ENCODE measurements at regions not wholly inside any gene's neighbourhood (a gene's known extent, or its start where the extent isn't known, plus 50 kb on each side); places are given as distances from the start of the nearest gene placed in this dataset.

- Histone ChIP-seq H3K4me1 (ENCODE audit: control insufficient read depth, insufficient read depth, low read depth, low read length) (no peaks in the 10 kb centered on the region), H2BK15ac (ENCODE audit: low read depth, poor library complexity, severe bottlenecking) (no peak overlapping the region), H4K8ac (ENCODE audit: low read length) (no peak overlapping the region), H3K18ac (ENCODE audit: low read depth in 1 of 2, low read length in 2 of 2) (no peak overlapping the region), H3K79me1 (replicated peaks; ENCODE audit: low read length, poor library complexity, severe bottlenecking) (no peaks in the 10 kb centered on the region), H3K4ac (ENCODE audit: low read depth in 1 of 2, low read length in 2 of 2) (no peak overlapping the region), H2AFZ (ENCODE audit: low read depth, low read length) (no peak overlapping the region), H3K27ac (ENCODE audit: low read length, poor library complexity, severe bottlenecking) (no peak overlapping the region), H2BK5ac (ENCODE audit: low read depth, low read length, poor library complexity, severe bottlenecking) (no peak overlapping the region), H3K14ac (ENCODE audit: low read length in 2 of 2) (no peak overlapping the region), H3K4me3 (ENCODE audit: insufficient read depth in 1 of 2, low read depth in 1 of 2, low read length in 2 of 2) (no peak overlapping the region), H3K9me3 (ENCODE audit: control insufficient read depth, low read length) (peaks cover 30% of the 10 kb centered on the region), H3K36me3 (ENCODE audit: control insufficient read depth in 1 of 2, insufficient read depth in 2 of 2, low read depth in 1 of 2, low read length in 2 of 2) (no peaks in the 10 kb centered on the region), H2BK12ac (ENCODE audit: low read length in 2 of 2) (no peak overlapping the region), H3K9ac (ENCODE audit: low read length) (no peak overlapping the region), H4K91ac (ENCODE audit: low read length) (no peak overlapping the region), H3K23ac (ENCODE audit: low read length in 2 of 2) (no peak overlapping the region), H2AK5ac (ENCODE audit: low read length, severe bottlenecking) (no peak overlapping the region), H3K4me2 (ENCODE audit: low read length, poor library complexity, severe bottlenecking) (no peak overlapping the region), H3K27me3 (ENCODE audit: control insufficient read depth in 1 of 2, insufficient read depth in 1 of 2, low read length in 2 of 2) (no peaks in the 10 kb centered on the region), H2BK120ac (ENCODE audit: low read depth, low read length) (no peak overlapping the region)
- WGBS, result 96% methylated on average over 4 of the region's 4 CpGs
- no peak for DNase-seq
These were observed 1207.5 kb upstream of the ADGRL2 start for GRCh38 chr1:80593197-80593596.

DNA sequence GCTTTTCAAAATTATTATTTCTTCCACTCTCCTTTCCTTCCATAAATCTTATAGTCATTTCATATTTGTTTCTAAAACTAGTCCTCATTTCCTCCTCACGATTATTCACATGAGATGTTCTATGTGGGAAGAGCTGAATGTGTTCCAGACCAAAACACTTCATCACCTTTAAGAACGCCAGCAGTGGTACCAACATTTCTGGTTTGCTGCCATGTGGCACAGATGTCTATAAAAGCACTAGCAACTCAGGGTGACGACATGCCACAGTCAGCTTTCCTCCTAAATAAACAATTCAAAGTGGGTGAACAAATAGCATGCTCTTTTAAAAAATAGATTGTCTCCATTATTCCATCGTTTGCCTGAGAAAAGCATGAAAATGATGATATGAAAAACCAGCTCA is 1217.8 kb upstream of the ADGRL2 start:
- H2BK5ac ChIP-seq (ENCODE audit: low read depth, low read length, poor library complexity, severe bottlenecking), result no peak overlapping the region
- no peak overlapping the region for H2AFZ ChIP-seq (ENCODE audit: low read depth, low read length)
- H2BK120ac ChIP-seq (ENCODE audit: low read depth, low read length), result no peak overlapping the region
- H3K4me3 ChIP-seq (ENCODE audit: insufficient read depth in 1 of 2, low read depth in 1 of 2, low read length in 2 of 2), result no peak overlapping the region
- H4K8ac ChIP-seq (ENCODE audit: low read length), result no peak overlapping the region
- no peaks in the 10 kb centered on the region for H3K4me1 ChIP-seq (ENCODE audit: control insufficient read depth, insufficient read depth, low read depth, low read length)
- no peak for DNase-seq
- no peak overlapping the region for H2BK12ac ChIP-seq (ENCODE audit: low read length in 2 of 2)
- H4K91ac ChIP-seq (ENCODE audit: low read length), result no peak overlapping the region
- H3K27ac ChIP-seq (ENCODE audit: low read length, poor library complexity, severe bottlenecking), result no peak overlapping the region
- no peak overlapping the region for H3K23ac ChIP-seq (ENCODE audit: low read length in 2 of 2)
- H2AK5ac ChIP-seq (ENCODE audit: low read length, severe bottlenecking), result no peak overlapping the region
- WGBS, result 96% methylated on average over 2 of the region's 4 CpGs
- no peak overlapping the region for H3K14ac ChIP-seq (ENCODE audit: low read length in 2 of 2)
- no peaks in the 10 kb centered on the region for H3K36me3 ChIP-seq (ENCODE audit: control insufficient read depth in 1 of 2, insufficient read depth in 2 of 2, low read depth in 1 of 2, low read length in 2 of 2)
- no peak overlapping the region for H3K4me2 ChIP-seq (ENCODE audit: low read length, poor library complexity, severe bottlenecking)
- no peaks in the 10 kb centered on the region for H3K79me1 ChIP-seq (replicated peaks; ENCODE audit: low read length, poor library complexity, severe bottlenecking)
- H3K18ac ChIP-seq (ENCODE audit: low read depth in 1 of 2, low read length in 2 of 2), result no peak overlapping the region
- no peak overlapping the region for H3K4ac ChIP-seq (ENCODE audit: low read depth in 1 of 2, low read length in 2 of 2)
- H3K27me3 ChIP-seq (ENCODE audit: control insufficient read depth in 1 of 2, insufficient read depth in 1 of 2, low read length in 2 of 2), result no peaks in the 10 kb centered on the region
- H3K9me3 ChIP-seq (ENCODE audit: control insufficient read depth, low read length), result peaks cover 19% of the 10 kb centered on the region
- no peak overlapping the region for H3K9ac ChIP-seq (ENCODE audit: low read length)
- no peak overlapping the region for H2BK15ac ChIP-seq (ENCODE audit: low read depth, poor library complexity, severe bottlenecking)

DNA sequence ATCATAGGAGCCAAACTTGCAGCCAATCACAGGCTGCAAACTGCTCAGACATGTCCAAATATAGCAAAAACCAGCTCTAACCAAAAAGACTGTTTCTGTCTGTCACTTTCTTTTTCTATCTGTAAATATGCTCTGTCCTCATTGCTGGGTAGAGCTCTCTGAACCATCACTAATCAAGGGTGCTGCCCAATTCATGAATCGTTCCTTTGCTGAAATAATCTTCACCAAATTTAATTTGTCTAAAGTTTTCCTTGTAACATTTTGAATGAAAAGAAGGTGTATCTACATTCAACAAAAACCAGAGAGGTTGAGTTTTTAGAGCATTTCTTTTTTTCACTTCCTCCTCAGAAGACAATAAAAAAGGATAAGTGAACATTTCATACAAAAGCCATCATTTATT is 1221.7 kb upstream of the ADGRL2 start:
- peaks cover 17% of the 10 kb centered on the region for H3K9me3 ChIP-seq (ENCODE audit: control insufficient read depth, low read length)
- H3K27me3 ChIP-seq (ENCODE audit: control insufficient read depth in 1 of 2, insufficient read depth in 1 of 2, low read length in 2 of 2), result no peaks in the 10 kb centered on the region
- H3K14ac ChIP-seq (ENCODE audit: low read length in 2 of 2), result no peak overlapping the region
- no peak overlapping the region for H2BK12ac ChIP-seq (ENCODE audit: low read length in 2 of 2)
- H2BK15ac ChIP-seq (ENCODE audit: low read depth, poor library complexity, severe bottlenecking), result no peak overlapping the region
- no peak overlapping the region for H3K18ac ChIP-seq (ENCODE audit: low read depth in 1 of 2, low read length in 2 of 2)
- WGBS, result no CpG with 5 or more reads among the region's 1 CpG
- no peak overlapping the region for H3K4ac ChIP-seq (ENCODE audit: low read depth in 1 of 2, low read length in 2 of 2)
- no peak overlapping the region for H2BK120ac ChIP-seq (ENCODE audit: low read depth, low read length)
- no peak overlapping the region for H2AK5ac ChIP-seq (ENCODE audit: low read length, severe bottlenecking)
- H3K36me3 ChIP-seq (ENCODE audit: control insufficient read depth in 1 of 2, insufficient read depth in 2 of 2, low read depth in 1 of 2, low read length in 2 of 2), result no peaks in the 10 kb centered on the region
- no peak for DNase-seq
- no peak overlapping the region for H3K4me2 ChIP-seq (ENCODE audit: low read length, poor library complexity, severe bottlenecking)
- no peak overlapping the region for H4K91ac ChIP-seq (ENCODE audit: low read length)
- H4K8ac ChIP-seq (ENCODE audit: low read length), result no peak overlapping the region
- no peak overlapping the region for H2AFZ ChIP-seq (ENCODE audit: low read depth, low read length)
- no peaks in the 10 kb centered on the region for H3K4me1 ChIP-seq (ENCODE audit: control insufficient read depth, insufficient read depth, low read depth, low read length)
- no peak overlapping the region for H3K9ac ChIP-seq (ENCODE audit: low read length)
- no peak overlapping the region for H3K23ac ChIP-seq (ENCODE audit: low read length in 2 of 2)
- no peaks in the 10 kb centered on the region for H3K79me1 ChIP-seq (replicated peaks; ENCODE audit: low read length, poor library complexity, severe bottlenecking)
- no peak overlapping the region for H2BK5ac ChIP-seq (ENCODE audit: low read depth, low read length, poor library complexity, severe bottlenecking)
- H3K27ac ChIP-seq (ENCODE audit: low read length, poor library complexity, severe bottlenecking), result no peak overlapping the region
- no peak overlapping the region for H3K4me3 ChIP-seq (ENCODE audit: insufficient read depth in 1 of 2, low read depth in 1 of 2, low read length in 2 of 2)

DNA sequence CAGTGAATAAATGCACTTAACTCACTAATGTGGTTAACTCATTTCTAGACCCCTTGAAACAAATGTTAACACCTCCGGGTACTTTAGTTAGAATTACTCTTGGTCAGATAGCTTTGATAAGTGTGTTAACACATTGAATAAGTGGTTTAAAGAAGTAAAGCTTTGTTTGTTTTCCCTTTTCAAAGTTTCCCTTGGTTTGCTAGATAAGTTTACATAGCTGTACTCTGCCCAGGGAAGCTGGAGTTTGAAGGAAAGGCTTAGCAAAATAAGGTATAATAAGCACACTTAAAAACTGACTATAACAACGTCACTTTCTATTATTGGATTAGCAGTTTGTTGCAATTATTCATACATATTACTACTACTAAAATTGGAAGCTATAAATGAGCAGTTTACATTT is 1233.9 kb upstream of the ADGRL2 start:
- no CpG with 5 or more reads among the region's 2 CpGs for WGBS
- Histone ChIP-seq H2AK5ac (ENCODE audit: low read length, severe bottlenecking) (no peak overlapping the region), H3K4me2 (ENCODE audit: low read length, poor library complexity, severe bottlenecking) (no peak overlapping the region), H3K14ac (ENCODE audit: low read length in 2 of 2) (no peak overlapping the region), H4K91ac (ENCODE audit: low read length) (no peak overlapping the region), H2BK5ac (ENCODE audit: low read depth, low read length, poor library complexity, severe bottlenecking) (no peak overlapping the region), H2AFZ (ENCODE audit: low read depth, low read length) (no peak overlapping the region), H2BK120ac (ENCODE audit: low read depth, low read length) (no peak overlapping the region), H3K27ac (ENCODE audit: low read length, poor library complexity, severe bottlenecking) (no peak overlapping the region), H3K4me1 (ENCODE audit: control insufficient read depth, insufficient read depth, low read depth, low read length) (no peaks in the 10 kb centered on the region), H3K36me3 (ENCODE audit: control insufficient read depth in 1 of 2, insufficient read depth in 2 of 2, low read depth in 1 of 2, low read length in 2 of 2) (no peaks in the 10 kb centered on the region), H3K4me3 (ENCODE audit: insufficient read depth in 1 of 2, low read depth in 1 of 2, low read length in 2 of 2) (no peak overlapping the region), H3K27me3 (ENCODE audit: control insufficient read depth in 1 of 2, insufficient read depth in 1 of 2, low read length in 2 of 2) (no peaks in the 10 kb centered on the region), H4K8ac (ENCODE audit: low read length) (no peak overlapping the region), H2BK12ac (ENCODE audit: low read length in 2 of 2) (no peak overlapping the region), H3K4ac (ENCODE audit: low read depth in 1 of 2, low read length in 2 of 2) (no peak overlapping the region), H3K79me1 (replicated peaks; ENCODE audit: low read length, poor library complexity, severe bottlenecking) (no peaks in the 10 kb centered on the region), H3K9ac (ENCODE audit: low read length) (no peak overlapping the region), H2BK15ac (ENCODE audit: low read depth, poor library complexity, severe bottlenecking) (no peak overlapping the region), H3K23ac (ENCODE audit: low read length in 2 of 2) (no peak overlapping the region), H3K9me3 (ENCODE audit: control insufficient read depth, low read length) (no peaks in the 10 kb centered on the region), H3K18ac (ENCODE audit: low read depth in 1 of 2, low read length in 2 of 2) (no peak overlapping the region)
- DNase-seq, result no peak

Data from mesenchymal stem cell (in vitro differentiated cells and primary cell).